ENCODE measurements at regions not wholly inside any gene's neighbourhood (a gene's known extent, or its start where the extent isn't known, plus 50 kb on each side); places are given as distances from the start of the nearest gene placed in this dataset.

- CTCF ChIA-PET, result no interaction called here
- POLR2A ChIA-PET, result no interaction called here
- H3K9ac ChIP-seq (replicated peaks; ENCODE audit: extremely low read depth, insufficient read depth, low read length), result no peak overlapping the region
- no peaks in the 10 kb centered on the region for H3K79me2 ChIP-seq (ENCODE audit: control insufficient read depth, insufficient read depth, low read length)
- H4K20me1 ChIP-seq (replicated peaks; ENCODE audit: control insufficient read depth, extremely low read depth, insufficient read depth, low read length), result no peaks in the 10 kb centered on the region
- H3K9me1 ChIP-seq (replicated peaks; ENCODE audit: control insufficient read depth, extremely low read depth, insufficient read depth, low read length), result no peaks in the 10 kb centered on the region
- H3K27me3 ChIP-seq (ENCODE audit: control insufficient read depth in 2 of 2, insufficient read depth in 2 of 2, low read length in 2 of 2), result no peaks in the 10 kb centered on the region
- H3K4me2 ChIP-seq (ENCODE audit: insufficient read depth, low read length), result no peak overlapping the region
- no peak for TF ChIP-seq POLR2AphosphoS5 (IDR thresholded peaks at IDR 0.05; ENCODE audit: insufficient read depth, low read depth, low read length)
- TF ChIP-seq GATA2 (IDR thresholded peaks at IDR 0.05; ENCODE audit: insufficient read depth, insufficient read length, low read depth, low read length), result no peak
- no peak for TF ChIP-seq EZH2 (IDR thresholded peaks at IDR 0.05; ENCODE audit: borderline replicate concordance, low read depth, low read length, severe bottlenecking)
- no peak for TF ChIP-seq MAX (IDR thresholded peaks at IDR 0.05; ENCODE audit: insufficient read depth, insufficient read length)
- TF ChIP-seq MYC (IDR thresholded peaks at IDR 0.05; ENCODE audit: low read depth, low read length), result no peak
- TF ChIP-seq JUN (IDR thresholded peaks at IDR 0.05; ENCODE audit: borderline replicate concordance, insufficient read depth, insufficient read length, low read depth), result no peak
- no peak for TF ChIP-seq POLR2A (IDR thresholded peaks at IDR 0.05; ENCODE audit: low read depth, low read length)
- TF ChIP-seq CTCF (IDR thresholded peaks at IDR 0.05; ENCODE audit: extremely low read depth in 1 of 2, insufficient read depth in 1 of 2, low read depth in 1 of 2, low read length in 2 of 2), result no peak
- TF ChIP-seq FOS (IDR thresholded peaks at IDR 0.05; ENCODE audit: borderline replicate concordance, insufficient read depth, low read length), result no peak
- H3K36me3 ChIP-seq (ENCODE audit: control insufficient read depth in 2 of 2, extremely low read depth in 1 of 2, insufficient read depth in 2 of 2, low read length in 2 of 2), result no peaks in the 10 kb centered on the region
- H2AFZ ChIP-seq (ENCODE audit: low read depth, low read length), result no peak overlapping the region
- DNase-seq (ENCODE audit: low read depth, low spot score), result no peak
- BruUV-seq (replicated peaks), result no TSS peak
- H3K4me3 ChIP-seq (replicated peaks in 1 of 3; ENCODE audit: insufficient read depth in 1 of 3, low read depth in 1 of 3, low read length in 3 of 3), result no peak overlapping the region
- no peak overlapping the region for H3K27ac ChIP-seq (ENCODE audit: insufficient read depth, low read depth, low read length)
- intact Hi-C loops (cut with micrococcal nuclease) (no loop called here), dilution Hi-C loops (cut with MboI; ENCODE audit: extremely low pct_ligation_motif_present, low sequenced_read_pairs) (no loop called here)
- FAIRE-seq, result no peak
- H3K9me3 ChIP-seq (replicated peaks; ENCODE audit: control insufficient read depth, insufficient read depth, low read length), result no peaks in the 10 kb centered on the region
- no peaks in the 10 kb centered on the region for H3K4me1 ChIP-seq (ENCODE audit: control insufficient read depth, extremely low read depth, insufficient read depth, low read length)
Observed at GRCh38 chr15:61382927-61383326, 153.8 kb upstream of the RORA start.
